ENCODE measurements at regions not wholly inside any gene's neighbourhood (a gene's known extent, or its start where the extent isn't known, plus 50 kb on each side); places are given as distances from the start of the nearest gene placed in this dataset.

DNA sequence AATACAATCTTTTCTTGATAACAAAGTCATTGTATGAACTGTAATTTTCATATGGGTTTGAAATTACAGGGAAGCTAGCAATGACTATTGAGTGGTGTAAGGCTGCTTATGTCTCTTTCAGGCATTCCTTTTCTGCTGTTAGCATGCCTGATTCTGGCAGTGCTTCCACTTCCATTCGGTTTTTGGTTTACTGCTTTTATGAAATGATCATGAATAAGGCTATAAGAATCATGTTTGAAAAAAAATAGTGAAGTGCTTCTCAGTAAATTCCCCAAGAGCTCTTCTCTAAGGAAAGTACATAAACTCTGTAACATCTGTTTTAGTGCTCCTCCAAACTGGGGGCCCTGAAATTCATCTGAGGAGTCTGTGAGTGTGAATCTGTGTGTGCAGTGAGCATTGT, 434.0 kb upstream of the RGS6 start:
- DNase-seq (ENCODE audit: low read depth), result no peak

DNA sequence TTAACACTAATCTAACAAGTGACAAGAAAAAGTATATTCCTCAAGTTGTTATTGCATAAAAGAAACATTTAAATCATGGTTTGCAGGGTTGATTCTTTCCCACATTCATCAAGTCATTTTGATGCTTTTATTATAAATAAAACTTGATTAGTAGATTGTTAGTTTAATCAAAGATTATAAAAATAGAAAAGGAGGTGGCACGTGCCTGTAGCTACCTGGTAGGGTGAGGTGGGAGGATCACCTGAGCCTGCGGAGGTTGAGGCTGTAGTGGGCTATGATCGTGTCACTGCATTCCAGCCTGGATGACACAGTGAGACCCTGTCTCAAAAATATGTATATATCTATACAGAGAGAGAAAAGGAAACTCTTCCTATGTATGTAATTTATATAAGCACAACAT, 433.2 kb upstream of the RGS6 start:
- no peak for DNase-seq (ENCODE audit: low read depth)

- no peak for DNase-seq (ENCODE audit: low read depth)
These were observed 424.5 kb upstream of the RGS6 start for GRCh38 chr14:71507681-71508080.

- DNase-seq (ENCODE audit: low read depth), result no peak
These were observed 423.3 kb upstream of the RGS6 start for GRCh38 chr14:71508901-71509300.

DNA sequence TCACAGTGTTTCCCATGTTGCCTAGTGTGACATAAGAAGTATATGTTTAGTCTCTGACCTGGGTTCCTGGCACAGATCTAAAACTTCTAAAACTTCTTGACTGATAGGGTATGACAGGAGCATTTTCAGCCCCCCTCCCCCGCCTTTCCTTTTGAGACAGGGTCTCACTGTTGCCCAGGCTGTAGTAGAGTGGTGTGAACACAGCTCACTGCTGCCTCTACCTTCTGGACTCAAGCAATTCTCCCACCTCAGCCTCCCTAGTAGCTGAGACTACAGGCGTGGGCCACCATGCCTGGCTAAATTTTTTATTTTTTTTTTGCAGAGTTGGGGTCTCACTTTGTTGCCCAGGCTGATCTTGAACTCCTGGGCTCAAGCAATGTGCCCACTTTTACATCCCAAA, 421.1 kb upstream of the RGS6 start:
- DNase-seq (ENCODE audit: low read depth), result no peak

- DNase-seq (ENCODE audit: low read depth), result no peak
These were observed 417.0 kb upstream of the RGS6 start for GRCh38 chr14:71514941-71515919.

GRCh38 chr14:71521238-71522135, 410.7 kb upstream of the RGS6 start:
- no peak for DNase-seq (ENCODE audit: low read depth)

DNA sequence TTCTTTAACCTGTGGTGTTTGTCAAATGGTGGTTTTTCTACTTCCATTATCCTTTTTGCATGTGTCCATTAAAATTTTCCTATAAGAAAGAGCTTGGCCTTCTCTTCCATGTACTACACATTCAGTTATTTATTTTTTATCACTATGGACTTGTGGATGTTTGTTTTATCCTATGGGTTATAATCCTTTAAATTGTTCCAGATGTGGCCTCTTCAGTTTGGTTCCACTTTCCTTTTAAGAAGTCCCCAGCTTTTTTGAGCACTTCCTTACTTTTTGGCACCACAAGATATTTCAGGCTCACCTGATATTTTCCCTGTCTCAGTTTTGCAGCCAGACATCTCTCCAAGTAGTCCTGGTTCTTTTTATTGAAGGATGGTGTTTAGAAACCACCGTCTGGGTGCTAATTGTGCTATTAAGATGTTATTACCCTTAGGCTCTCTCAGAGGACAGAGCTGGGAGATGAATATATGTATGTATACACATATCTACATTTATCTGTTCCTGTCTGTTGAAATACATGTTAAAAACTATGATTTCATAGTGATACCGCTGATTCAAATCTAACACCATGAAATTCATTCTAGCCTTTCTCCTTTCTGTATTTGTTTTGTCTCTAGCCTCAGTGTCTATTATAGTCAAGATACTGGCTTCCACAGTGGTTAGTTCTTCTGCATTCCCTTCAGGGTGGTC, 408.5 kb upstream of the RGS6 start:
- DNase-seq (ENCODE audit: low read depth), result no peak

GRCh38 chr14:71524320-71524982, 407.8 kb upstream of the RGS6 start:
- no peak for DNase-seq (ENCODE audit: low read depth)

DNA sequence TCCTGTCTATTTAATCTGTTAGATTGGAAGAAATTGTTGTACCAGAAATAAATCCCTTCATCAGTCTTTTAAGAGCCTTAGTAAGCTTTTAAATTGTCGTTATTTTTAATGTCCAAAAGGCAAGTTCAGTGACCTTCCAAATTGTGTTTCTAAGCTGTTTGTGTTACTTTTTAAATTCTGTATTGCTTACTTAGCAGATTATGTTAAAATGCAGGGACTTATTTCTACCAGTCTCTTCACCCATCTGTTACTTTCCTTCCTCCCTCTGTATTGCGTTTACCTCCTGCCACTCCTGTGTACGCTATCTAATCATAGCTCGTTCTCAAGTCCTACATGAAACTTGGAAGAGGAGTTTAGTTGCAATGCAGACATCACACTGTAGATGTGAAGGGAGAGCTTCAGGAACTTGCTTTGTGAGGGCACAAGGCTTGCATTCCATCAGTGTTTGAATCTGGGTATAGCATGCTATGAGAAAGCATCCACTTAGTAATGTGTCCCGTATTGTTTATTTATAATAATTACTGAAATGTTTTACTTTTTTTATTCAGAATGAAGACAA, 406.5 kb upstream of the RGS6 start:
- DNase-seq (ENCODE audit: low read depth), result no peak

DNA sequence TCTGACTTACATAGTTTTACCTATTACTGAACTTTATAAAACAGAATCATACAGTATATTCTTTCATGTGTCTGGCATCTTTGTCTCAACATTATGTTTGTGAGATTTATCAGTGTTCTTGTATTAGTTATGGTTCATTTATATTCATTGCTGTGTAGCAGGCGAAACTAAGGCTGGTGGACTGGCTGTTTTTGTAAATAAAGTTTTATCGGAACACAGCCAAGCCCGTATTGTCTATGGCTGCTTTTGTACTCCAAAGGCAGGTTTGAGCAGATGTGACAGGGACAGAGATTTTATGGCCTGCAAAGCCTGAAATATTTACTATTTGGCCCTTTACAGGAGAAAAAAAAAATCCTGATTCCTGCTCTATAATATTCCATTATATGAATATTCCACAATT, 405.8 kb upstream of the RGS6 start:
- no peak for DNase-seq (ENCODE audit: low read depth)

- DNase-seq (ENCODE audit: low read depth), result no peak
These were observed 404.4 kb upstream of the RGS6 start for GRCh38 chr14:71527838-71528237.

DNA sequence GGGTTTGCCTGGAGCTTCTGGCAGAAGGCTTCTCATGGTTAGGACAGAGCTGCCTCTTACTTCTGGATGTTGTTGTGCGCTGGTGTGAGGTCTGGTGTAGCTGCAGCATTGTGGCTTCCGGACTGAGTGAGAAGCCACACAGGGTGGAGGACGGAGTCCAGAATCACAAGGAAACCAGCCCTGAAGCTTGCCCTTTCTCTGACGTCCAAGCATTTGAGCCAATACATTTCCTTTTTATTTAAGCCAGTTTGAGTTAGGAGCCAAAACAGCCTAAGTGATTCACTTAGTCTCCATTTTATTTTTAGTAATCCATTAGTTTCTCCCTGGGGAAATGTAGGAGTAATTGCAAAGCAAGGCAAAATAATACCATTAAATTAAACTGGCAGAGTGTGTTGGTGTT, 402.4 kb upstream of the RGS6 start:
- no peak for DNase-seq (ENCODE audit: low read depth)

- no peak for DNase-seq (ENCODE audit: low read depth)
These were observed 399.9 kb upstream of the RGS6 start for GRCh38 chr14:71532344-71532743.

GRCh38 chr14:71532790-71533189, 399.4 kb upstream of the RGS6 start:
- no peak for DNase-seq (ENCODE audit: low read depth)

DNA sequence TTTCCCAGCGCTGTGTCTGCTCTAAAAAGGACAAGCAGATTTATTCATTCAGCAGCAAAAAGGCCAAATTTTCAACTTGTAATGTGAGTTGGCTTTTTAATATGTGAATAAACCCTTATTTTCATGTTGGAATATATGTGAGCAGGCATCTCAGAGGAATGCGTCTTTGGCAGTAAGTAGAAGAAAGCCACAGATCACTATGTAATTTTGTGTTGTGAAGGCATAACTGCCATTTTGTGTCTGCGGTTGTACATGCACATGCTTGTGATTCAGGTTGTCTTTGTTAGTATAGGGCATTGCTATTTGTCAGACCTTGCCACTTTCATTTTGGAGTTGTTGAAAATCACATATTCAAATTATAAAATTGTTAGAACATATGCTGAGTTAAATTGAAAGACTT, 398.8 kb upstream of the RGS6 start:
- DNase-seq (ENCODE audit: low read depth), result no peak

GRCh38 chr14:71533800-71534199, 398.4 kb upstream of the RGS6 start:
- no peak for DNase-seq (ENCODE audit: low read depth)

- no peak for DNase-seq (ENCODE audit: low read depth)
These were observed 397.7 kb upstream of the RGS6 start for GRCh38 chr14:71534506-71534905.

DNA sequence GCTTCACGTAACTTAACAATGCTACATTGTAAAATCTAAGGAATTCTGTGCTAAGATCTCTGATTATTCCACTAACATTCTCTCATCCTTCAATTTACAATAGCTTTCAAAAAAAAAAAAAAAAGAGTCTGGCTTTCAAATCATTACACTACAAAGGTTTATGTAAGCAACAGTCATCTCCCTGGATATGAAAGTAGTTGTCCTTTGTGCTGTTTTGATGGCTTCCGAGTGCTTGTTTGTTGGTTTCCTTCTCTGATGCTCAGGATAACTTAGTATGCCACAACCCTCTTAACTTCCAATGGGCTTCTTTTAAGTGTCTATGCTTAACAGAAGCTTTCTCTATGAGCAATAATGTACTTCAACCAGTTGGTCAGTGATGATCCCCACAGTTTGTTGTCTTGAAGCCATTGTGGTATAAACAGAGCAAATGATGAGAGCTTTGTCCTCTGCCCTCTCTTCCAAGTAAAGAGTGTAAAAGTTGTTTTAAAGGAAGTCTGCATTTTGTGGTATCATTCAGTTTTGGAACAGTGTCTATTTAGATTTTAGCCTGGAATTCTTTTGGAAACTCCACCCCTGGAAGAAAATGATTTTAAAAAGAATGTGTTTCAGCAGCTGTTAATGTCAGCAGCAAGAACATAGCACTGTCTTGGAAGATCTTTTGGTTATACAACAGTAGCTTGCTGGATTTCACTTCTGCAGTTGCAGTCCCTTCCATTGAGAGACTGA, 396.1 kb upstream of the RGS6 start:
- DNase-seq (ENCODE audit: low read depth), result no peak

DNA sequence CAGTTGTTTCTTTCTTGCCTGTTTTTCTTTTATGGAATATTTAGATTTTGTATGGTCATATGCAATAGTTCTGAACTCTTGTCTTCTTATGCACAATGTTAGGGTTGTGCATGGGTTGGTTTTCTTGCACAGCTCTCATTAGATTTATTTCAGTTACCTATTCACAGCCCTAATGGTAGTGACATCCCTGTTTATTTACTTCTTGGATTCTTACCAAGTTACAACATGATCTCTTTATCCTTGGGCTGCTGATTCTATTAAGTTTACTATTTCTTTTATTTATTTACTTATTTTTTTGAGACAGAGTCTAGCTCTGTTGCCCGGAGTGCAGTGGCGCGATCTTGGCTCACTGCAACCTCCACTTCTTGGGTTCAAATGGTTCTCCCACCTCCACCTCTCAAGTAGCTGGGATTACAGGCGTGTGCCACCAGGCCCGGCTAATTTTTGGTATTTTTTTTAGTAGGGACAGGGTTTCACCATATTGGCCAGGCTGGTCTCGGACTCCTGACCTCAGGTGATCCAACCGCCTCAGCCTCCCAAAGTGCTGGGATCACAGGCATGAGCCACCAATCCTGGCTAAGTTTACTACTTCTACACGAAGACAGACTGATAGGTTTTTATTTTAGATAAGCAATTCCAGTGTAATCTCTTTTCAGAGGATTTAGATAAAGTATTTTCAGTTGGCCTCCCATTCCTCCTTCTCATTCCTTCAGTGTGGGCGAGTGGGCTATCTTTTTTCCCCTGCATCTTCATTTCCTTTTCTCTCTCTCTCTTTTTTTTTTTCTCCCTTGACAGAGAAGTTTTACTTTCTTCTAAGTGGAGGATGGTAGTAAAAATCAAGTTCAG, 395.1 kb upstream of the RGS6 start:
- no peak for DNase-seq (ENCODE audit: low read depth)

Measured in activated T-cell treated with anti-CD3 and anti-CD28 coated beads for 1 hour (primary cell).